ENCODE measurements at regions not wholly inside any gene's neighbourhood (a gene's known extent, or its start where the extent isn't known, plus 50 kb on each side); places are given as distances from the start of the nearest gene placed in this dataset.

DNA sequence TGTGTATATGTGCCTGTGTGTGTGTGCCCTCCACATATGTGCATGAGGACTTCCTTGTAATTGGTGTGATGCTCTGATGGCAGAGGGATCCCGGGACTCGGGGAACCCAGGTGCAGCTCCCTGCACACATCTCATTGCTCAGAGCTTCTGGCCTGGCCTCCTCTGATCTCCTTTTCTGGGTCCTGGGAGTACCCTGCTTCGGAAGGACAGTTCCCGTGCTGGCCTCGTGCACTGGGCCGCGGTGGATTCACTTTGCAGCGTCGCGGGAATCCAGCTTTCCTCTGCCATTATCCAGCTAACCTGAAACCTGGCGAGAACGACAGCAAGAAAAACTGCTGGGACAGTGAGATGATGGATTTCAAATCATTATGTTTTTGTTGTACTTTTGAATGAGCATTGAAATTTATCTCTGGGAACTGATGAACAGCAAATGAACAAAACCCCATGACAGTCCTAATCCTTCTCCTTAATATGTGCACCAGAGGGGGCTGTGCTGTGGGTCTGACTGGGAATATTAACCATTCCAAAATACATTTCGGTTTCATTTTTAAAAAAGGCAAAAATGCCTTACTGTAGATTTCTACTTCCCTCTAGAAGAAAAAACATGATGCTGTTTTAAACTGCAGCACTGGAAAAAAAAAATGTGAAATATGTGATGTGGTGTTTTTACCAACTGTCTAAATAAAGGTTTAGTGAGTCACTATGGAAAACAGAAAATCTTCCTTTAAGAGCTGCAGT, 78.2 kb downstream of the PTGR3 start:
- peak in 1 of 2 donors; percentile 46 for DNase-seq (ENCODE audit: low read depth in 2 of 2)

DNA sequence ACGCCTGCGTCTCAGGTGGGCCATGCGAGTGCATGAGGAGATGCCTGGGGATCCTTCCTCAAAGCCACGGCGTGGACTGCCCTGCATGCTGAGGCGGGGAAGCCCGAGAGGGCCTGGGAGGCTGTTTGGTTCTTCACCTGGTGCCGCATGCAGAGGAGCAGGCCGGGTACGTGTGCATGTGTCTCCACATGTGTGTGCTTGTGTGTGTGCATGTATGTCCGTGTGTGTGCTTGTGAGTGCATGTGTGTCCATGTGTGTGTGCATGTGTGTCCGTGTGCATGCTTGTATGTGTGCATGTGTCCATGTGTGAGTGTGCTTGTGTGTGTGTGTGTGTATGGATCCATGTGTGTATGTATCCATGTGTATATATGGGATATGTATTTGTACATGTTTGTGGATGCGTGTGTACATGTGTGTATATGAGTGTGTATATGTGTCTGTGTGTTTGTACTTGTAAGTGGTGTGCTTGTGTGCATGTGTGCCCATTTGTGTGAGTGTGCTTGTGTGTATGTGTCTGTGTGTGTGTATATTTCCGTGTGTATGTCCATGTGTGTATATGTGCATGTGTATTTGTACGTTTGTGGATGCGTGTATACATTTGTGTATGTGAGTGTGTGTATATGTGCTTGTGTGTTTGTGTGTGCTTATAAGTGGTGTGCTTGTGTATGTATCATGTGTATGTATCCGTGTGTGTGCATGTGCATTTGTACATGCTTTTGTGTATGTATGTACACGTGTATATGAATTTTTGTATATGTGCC, 79.0 kb downstream of the PTGR3 start:
- DNase-seq (ENCODE audit: low read depth in 2 of 2): no peak

- no peak for DNase-seq (ENCODE audit: low read depth in 2 of 2)
These were observed 79.8 kb downstream of the PTGR3 start for GRCh38 chr18:75128911-75129716.

GRCh38 chr18:75128051-75128605, 80.8 kb downstream of the PTGR3 start:
- no peak for DNase-seq (ENCODE audit: low read depth in 2 of 2)

- DNase-seq (ENCODE audit: low read depth in 2 of 2): peak; percentile 16 to 77
These were observed 81.6 kb downstream of the PTGR3 start for GRCh38 chr18:75127143-75128021.

DNA sequence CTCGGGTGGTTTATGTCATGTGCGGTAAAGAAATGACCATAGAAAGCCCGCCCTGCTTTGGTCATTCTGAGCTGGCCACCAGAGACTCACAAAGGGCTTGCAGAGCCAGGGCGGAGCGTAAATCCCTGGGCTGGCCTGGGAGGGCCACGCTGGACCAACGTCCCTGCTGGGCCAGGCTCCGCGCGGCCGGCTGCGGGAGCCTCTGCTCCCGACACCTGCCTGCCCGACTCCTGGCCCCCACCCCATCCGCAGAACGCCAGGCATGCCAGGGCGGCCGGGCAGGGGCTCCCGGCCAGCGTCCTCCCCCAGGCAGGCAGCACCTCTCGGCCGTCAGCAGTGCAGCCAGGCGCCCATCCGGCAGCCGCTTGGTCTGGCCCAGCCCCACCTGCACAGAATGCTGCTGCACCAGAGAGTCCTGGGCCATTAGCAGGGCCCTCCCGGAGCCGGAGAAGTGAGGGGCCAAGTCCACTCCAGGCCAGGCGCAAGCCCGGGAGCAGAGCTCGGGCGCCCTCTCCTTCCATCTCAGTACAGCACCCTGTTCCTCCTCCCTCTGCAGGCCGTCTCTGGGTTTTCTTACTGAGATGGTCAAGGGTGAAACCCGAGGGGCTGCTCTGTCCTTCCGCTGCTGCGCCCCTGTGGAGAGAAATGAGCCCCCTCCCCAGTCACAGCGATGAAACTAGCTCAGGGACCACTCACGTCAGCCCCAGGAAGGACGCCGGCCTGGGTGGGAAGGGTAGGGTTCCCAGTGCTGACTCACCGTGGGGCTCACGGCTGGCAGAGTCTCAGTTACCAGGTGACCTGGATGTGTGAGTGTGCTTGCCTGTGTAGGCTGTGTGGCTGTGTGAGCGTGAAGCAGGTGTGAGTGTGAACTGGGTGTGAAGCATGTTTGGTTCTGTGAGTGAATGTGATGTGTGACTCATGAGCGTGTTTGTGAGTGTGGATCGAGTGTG, 83.3 kb downstream of the PTGR3 start:
- no peak for DNase-seq (ENCODE audit: low read depth in 2 of 2)

DNA sequence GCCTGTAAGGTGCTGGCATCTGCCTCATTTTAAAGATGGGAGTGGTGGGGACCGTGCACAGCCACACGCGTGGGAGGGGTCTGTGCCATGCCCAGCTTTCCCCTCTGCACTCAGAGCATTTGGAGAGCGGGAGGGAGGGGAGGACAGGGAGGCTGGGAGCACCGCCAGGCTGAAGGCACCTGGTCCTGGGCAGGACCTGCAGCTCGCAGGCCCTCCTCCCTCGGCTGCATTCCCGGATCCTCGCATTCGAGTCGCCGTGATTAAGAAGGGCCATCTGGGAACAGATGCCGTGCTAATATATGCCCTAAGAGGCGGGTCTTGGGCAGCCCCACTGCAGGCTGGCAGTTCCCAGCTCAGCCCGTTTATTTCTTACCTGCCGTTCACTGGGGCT, 84.0 kb downstream of the PTGR3 start:
- no peak for DNase-seq (ENCODE audit: low read depth in 2 of 2)

- no peak for DNase-seq (ENCODE audit: low read depth in 2 of 2)
These were observed 84.4 kb downstream of the PTGR3 start for GRCh38 chr18:75124551-75124950.

DNA sequence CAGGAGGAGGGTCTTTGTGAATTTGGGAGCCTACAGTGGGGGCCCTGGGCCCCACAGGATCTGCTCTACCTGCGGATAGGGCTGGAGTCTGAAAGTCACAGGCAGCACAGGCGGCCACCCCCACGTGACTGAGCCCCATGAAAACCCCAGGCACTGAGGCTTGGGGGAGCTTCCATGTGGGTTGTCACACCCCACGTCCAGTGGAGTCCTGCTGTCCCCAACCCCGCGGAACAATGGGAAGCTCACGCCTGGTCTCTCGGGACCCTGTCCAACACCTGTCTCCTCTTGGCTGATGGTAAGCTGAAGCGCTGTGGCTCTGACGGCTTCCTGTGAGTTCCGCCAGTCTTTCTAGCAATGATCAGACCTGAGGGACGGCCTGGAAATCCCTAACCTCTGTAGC, 85.8 kb downstream of the PTGR3 start:
- no peak for DNase-seq (ENCODE audit: low read depth in 2 of 2)

DNA sequence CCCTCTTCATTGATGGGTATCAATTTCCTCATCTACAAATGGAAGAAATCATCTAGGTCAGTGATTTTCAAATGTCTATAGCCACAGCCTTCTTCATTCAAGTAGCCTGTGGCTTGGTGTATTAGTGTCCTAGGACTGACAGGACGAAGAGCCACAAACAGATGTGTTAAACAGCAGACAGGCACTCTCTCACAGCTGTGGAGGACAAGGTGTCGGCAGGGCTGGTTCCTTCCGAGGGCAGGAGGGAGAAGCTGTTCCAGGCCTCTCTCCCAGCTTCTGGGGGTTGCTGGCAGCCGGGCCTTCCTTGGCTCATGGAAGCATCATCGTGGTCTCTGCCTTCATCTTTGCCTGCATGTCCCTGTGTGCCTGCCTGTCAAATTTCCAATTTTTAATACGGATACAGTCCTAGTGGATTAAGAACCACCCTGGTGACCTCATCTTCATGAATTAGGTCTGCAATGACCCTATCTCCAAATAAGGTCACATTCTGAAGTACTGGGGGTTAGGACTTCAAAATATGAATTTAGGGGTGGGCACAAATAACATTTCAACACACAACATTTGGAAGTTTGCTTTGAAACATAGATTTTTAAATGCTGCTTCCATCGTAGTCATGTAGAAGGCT, 86.5 kb downstream of the PTGR3 start:
- no peak for DNase-seq (ENCODE audit: low read depth in 2 of 2)

DNA sequence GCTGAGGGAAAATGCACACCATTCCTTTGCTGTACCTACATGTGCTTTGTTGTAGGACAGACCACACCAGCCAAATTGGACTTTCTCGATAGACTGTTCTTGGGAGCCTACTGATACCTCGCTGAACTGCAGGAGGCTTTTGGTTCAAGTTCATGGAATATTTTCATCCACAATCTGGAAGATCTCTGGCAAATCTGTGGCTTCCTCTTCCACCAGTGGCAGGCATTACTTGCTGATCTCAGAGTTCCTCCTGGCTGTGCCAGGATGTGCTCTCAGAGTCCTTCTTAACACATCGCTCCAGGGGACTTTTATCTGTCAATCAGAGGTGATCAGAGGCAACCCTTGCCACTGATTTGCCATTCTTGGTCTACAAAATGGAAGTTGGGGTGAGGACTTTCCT, 87.7 kb downstream of the PTGR3 start:
- no peak for DNase-seq (ENCODE audit: low read depth in 2 of 2)

DNA sequence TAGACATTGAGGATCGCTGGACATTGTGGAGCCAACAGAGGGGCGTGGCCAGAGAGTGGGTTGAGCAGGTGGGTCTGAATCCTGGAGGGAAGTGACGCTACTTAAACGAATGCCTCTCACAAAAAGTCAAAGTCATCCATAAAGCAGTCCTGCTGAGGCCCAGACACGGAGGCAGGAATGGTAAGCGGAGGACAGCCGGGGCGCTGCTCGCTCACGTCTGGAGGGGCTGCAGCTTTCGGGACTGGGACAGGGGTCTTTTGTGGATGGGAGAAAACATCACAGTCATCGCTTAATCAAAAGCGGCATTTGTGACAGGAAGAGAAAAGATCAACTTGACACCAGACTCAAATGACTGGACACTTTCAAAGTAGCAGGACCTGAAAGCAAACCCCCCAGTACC, 88.4 kb downstream of the PTGR3 start:
- no peak for DNase-seq (ENCODE audit: low read depth in 2 of 2)

DNA sequence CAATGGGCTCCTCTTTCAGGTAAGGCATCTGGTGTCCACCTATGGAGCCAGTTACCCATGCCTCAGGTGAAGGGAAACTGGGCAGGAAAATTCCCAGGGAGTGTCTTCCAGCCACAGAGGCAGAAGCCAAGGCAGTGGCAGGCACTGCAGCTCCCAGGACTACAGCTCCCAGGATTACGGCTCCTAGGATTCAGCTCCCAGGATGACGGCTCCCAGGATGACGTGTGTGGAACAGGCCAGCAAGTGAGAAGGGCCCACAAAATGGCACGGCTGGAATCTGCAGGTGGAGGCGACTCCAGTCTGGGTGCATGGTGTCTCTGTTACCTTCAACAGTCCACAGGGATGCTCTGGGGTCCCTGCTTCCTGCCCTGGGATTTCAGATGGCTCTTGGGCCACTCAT, 92.1 kb downstream of the PTGR3 start:
- no peak for DNase-seq (ENCODE audit: low read depth in 2 of 2)

DNA sequence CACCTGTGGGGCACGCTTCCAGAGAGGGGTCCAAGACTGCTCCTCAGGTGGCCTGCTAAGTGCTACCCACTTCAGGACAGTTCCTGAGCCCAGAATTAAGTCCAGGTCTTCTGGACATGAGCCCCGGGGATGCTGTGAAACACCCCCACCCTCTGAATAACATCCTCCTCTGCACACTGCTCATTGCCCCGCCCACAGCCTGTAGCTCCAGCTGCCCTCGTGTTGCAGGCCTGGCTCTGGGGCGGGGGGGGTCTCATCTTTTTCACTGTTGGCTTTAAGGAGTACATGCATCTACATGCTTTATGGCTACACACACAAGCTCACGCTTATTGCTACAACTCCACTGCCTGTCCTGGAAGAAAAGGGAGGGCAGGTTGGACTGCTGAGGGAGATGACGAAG, 92.8 kb downstream of the PTGR3 start:
- no peak for DNase-seq (ENCODE audit: low read depth in 2 of 2)

DNA sequence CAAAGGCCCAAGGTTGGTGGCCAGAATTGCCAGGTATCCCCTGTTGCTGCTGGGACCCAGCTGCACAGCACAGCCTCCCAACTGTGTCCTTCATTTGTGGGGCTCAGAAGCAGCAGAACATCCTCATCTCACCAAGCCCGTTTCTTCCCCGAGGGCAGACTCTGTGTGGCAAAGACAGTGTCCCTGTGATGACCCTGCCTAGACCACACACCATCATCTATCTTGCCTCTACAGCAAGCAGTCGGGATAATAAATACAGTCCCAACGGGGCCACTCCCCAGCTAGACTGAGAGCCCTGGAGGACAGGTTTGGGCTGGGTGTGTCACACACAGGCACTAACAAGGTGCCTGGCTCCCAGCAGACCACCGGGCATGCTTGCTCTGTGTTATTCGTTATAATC, 93.4 kb downstream of the PTGR3 start:
- no peak for DNase-seq (ENCODE audit: low read depth in 2 of 2)
